ENCODE measurements at regions not wholly inside any gene's neighbourhood (a gene's known extent, or its start where the extent isn't known, plus 50 kb on each side); places are given as distances from the start of the nearest gene placed in this dataset.

- Histone ChIP-seq H3K36me3 (ENCODE audit: low read depth, low read length) (no peaks in the 10 kb centered on the region), H3K9ac (ENCODE audit: low read length) (no peak overlapping the region), H3K27me3 (ENCODE audit: low read length) (peaks cover 89% of the 10 kb centered on the region), H3F3A (ENCODE audit: low read length, unreplicated experiment) (no peaks in the 10 kb centered on the region), H3K4me3 (ENCODE audit: low read length) (no peak overlapping the region), H3K4me2 (ENCODE audit: low read length) (no peak overlapping the region), H3K27ac (ENCODE audit: low read length) (no peak overlapping the region), H3K9me2 (replicated peaks; ENCODE audit: low read length) (no peaks in the 10 kb centered on the region), H2AFZ (ENCODE audit: low read length) (no peak overlapping the region), H4K20me1 (ENCODE audit: low read length) (no peaks in the 10 kb centered on the region), H3K9me3 (ENCODE audit: low read length) (0 out of 2 replicates have a peak, but pooled peaks cover 4% of the 10 kb centered on the region), H3K4me1 (ENCODE audit: insufficient read depth, low read length) (no peaks in the 10 kb centered on the region), H3K79me2 (ENCODE audit: low read length) (no peaks in the 10 kb centered on the region)
- no TSS peak for BruUV-seq (replicated peaks)
- ATAC-seq (no peak), DNase-seq (no peak)
- POLR2A ChIA-PET (ENCODE audit: unreplicated experiment) = no interaction called here
- TF ChIP-seq EZH2phosphoT487 (IDR thresholded peaks at IDR 0.05; ENCODE audit: borderline replicate concordance, low read length) = no peak
- TF ChIP-seq, protein P1, sequence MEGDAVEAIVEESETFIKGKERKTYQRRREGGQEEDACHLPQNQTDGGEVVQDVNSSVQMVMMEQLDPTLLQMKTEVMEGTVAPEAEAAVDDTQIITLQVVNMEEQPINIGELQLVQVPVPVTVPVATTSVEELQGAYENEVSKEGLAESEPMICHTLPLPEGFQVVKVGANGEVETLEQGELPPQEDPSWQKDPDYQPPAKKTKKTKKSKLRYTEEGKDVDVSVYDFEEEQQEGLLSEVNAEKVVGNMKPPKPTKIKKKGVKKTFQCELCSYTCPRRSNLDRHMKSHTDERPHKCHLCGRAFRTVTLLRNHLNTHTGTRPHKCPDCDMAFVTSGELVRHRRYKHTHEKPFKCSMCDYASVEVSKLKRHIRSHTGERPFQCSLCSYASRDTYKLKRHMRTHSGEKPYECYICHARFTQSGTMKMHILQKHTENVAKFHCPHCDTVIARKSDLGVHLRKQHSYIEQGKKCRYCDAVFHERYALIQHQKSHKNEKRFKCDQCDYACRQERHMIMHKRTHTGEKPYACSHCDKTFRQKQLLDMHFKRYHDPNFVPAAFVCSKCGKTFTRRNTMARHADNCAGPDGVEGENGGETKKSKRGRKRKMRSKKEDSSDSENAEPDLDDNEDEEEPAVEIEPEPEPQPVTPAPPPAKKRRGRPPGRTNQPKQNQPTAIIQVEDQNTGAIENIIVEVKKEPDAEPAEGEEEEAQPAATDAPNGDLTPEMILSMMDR (conservative IDR thresholded peaks at IDR 0.05; ENCODE audit: low read depth, low read length) = no peak
- TF ChIP-seq EZH2 (IDR thresholded peaks at IDR 0.05; ENCODE audit: low read length, unreplicated experiment) = no peak
- CTCF ChIA-PET = no interaction called here
- intact Hi-C loops (cut with micrococcal nuclease) = no loop called here
Measured at GRCh38 chr5:5708367-5708919, 286.0 kb downstream of the ICE1 start.

DNA sequence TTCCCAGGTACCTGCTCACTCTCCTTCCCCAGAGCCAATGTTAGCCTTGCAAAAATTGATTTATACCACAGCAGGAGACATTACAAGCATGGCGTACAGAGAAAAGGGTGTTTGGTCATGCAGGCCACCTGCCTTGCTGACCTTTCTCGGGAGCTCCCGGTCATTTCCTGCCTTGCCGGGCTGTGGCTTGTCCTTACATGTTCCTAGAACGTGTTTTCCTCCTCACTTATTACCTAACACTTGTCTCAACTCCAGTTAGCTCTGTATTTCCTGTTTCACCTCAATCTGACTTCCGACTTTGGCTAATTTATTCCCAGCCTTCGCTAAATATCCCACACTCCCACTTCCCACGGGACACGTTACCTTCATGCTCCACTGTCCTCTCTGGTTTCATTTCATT lies 282.5 kb downstream of the ICE1 start:
- ATAC-seq = no peak
- CTCF ChIA-PET = no interaction called here
- intact Hi-C loops (cut with micrococcal nuclease) = no loop called here
- Histone ChIP-seq H3K27me3 (ENCODE audit: low read length) (peaks cover 65% of the 10 kb centered on the region), H3K36me3 (ENCODE audit: low read depth, low read length) (no peaks in the 10 kb centered on the region), H3K4me2 (ENCODE audit: low read length) (peak overlapping the region; percentile 54), H3K9me3 (ENCODE audit: low read length) (0 out of 2 replicates have a peak, but pooled peaks cover 4% of the 10 kb centered on the region), H3K4me3 (ENCODE audit: low read length) (peak overlapping the region; percentile 22), H3K9me2 (replicated peaks; ENCODE audit: low read length) (no peaks in the 10 kb centered on the region), H4K20me1 (ENCODE audit: low read length) (no peaks in the 10 kb centered on the region), H3K4me1 (ENCODE audit: insufficient read depth, low read length) (no peaks in the 10 kb centered on the region), H3K9ac (ENCODE audit: low read length) (no peak overlapping the region), H3K27ac (ENCODE audit: low read length) (no peak overlapping the region), H2AFZ (ENCODE audit: low read length) (peak overlapping the region; percentile 49), H3F3A (ENCODE audit: low read length, unreplicated experiment) (no peaks in the 10 kb centered on the region), H3K79me2 (ENCODE audit: low read length) (no peaks in the 10 kb centered on the region)
- no peak for DNase-seq
- no TSS peak for BruUV-seq (replicated peaks)
- TF ChIP-seq EZH2 (IDR thresholded peaks at IDR 0.05; ENCODE audit: low read length, unreplicated experiment) = no peak
- POLR2A ChIA-PET (ENCODE audit: unreplicated experiment) = no interaction called here

DNA sequence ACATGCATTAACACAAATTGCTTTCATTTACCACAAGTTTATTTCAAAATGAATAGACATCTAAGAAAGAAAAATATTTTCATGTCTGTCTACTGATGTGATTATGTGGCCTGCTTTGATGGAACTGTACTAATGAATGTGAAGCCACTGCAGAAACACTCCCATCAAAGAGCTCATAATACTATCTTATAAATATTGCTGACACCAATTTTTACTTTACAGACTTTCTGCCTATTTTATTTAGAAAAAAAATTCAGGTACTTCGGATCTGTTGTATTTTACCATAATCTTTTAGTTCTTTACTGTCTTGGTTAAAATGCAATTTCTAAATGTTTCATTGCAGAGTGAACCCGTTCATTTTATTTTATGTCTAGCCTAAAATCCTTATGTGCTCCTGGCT lies 281.9 kb downstream of the ICE1 start:
- Histone ChIP-seq H3K4me3 (ENCODE audit: low read length) (no peak overlapping the region), H3F3A (ENCODE audit: low read length, unreplicated experiment) (no peaks in the 10 kb centered on the region), H3K9me3 (ENCODE audit: low read length) (0 out of 2 replicates have a peak, but pooled peaks cover 4% of the 10 kb centered on the region), H3K9ac (ENCODE audit: low read length) (no peak overlapping the region), H3K4me1 (ENCODE audit: insufficient read depth, low read length) (no peaks in the 10 kb centered on the region), H3K36me3 (ENCODE audit: low read depth, low read length) (no peaks in the 10 kb centered on the region), H3K27me3 (ENCODE audit: low read length) (peaks cover 59% of the 10 kb centered on the region), H4K20me1 (ENCODE audit: low read length) (no peaks in the 10 kb centered on the region), H3K27ac (ENCODE audit: low read length) (no peak overlapping the region), H2AFZ (ENCODE audit: low read length) (no peak overlapping the region), H3K4me2 (ENCODE audit: low read length) (no peak overlapping the region), H3K79me2 (ENCODE audit: low read length) (no peaks in the 10 kb centered on the region), H3K9me2 (replicated peaks; ENCODE audit: low read length) (no peaks in the 10 kb centered on the region)
- BruUV-seq (replicated peaks) = no TSS peak
- ChIA-PET CTCF (no interaction called here), POLR2A (ENCODE audit: unreplicated experiment) (no interaction called here)
- TF ChIP-seq, protein P1 (conservative IDR thresholded peaks at IDR 0.05; ENCODE audit: low read depth, low read length) = no peak
- no peak for TF ChIP-seq EZH2phosphoT487 (IDR thresholded peaks at IDR 0.05; ENCODE audit: borderline replicate concordance, low read length)
- no peak for TF ChIP-seq EZH2 (IDR thresholded peaks at IDR 0.05; ENCODE audit: low read length, unreplicated experiment)
- no peak for ATAC-seq
- intact Hi-C loops (cut with micrococcal nuclease) = no loop called here
- no peak for DNase-seq

Measured in PC-3 (cell line).